ENCODE measurements at regions not wholly inside any gene's neighbourhood (a gene's known extent, or its start where the extent isn't known, plus 50 kb on each side); places are given as distances from the start of the nearest gene placed in this dataset.
"Not testable (repeated sequence)": the region's sequence is repeated elsewhere in the genome, so short reads cannot be mapped to it uniquely, and the experiment has no call there.

GRCh38 chr12:63348556-63348955 lies 197.6 kb upstream of the AVPR1A start:
- no peak overlapping the region for H2BK5ac ChIP-seq (ENCODE audit: insufficient read length, low read length)
- no peak overlapping the region for H3T11ph ChIP-seq (ENCODE audit: low read length)
- H3K4me3 Mint-ChIP-seq, result no peak overlapping the region
- H4K20me1 ChIP-seq (ENCODE audit: control insufficient read depth, insufficient read depth, insufficient read length), result no peaks in the 10 kb centered on the region
- no peak overlapping the region for H4K91ac ChIP-seq (ENCODE audit: insufficient read length, low read depth, low read length)
- H3K18ac ChIP-seq (ENCODE audit: insufficient read length, low read depth, low read length), result no peak overlapping the region
- H3K27ac ChIP-seq (ENCODE audit: insufficient read length, low read depth, low read length), result no peak overlapping the region
- no peaks in the 10 kb centered on the region for H3K23me2 ChIP-seq (ENCODE audit: insufficient read length, low read depth, low read length, poor library complexity, severe bottlenecking)
- H3K9me3 ChIP-seq (ENCODE audit: control insufficient read depth, low read depth, low read length), result no peaks in the 10 kb centered on the region
- H3K23ac ChIP-seq (ENCODE audit: insufficient read length, low read depth, low read length), result no peak overlapping the region
- H3K14ac ChIP-seq (ENCODE audit: insufficient read depth, low read length), result no peak overlapping the region
- H3K79me2 ChIP-seq (ENCODE audit: insufficient read depth, low read length), result no peaks in the 10 kb centered on the region
- no peak overlapping the region for H3K4me2 ChIP-seq (ENCODE audit: insufficient read depth, insufficient read length, low read length)
- H3K4ac ChIP-seq (ENCODE audit: low read depth, low read length), result no peak overlapping the region
- H4K5ac ChIP-seq (ENCODE audit: insufficient read length, low read depth, low read length), result no peak overlapping the region
- TF ChIP-seq CTCF (conservative IDR thresholded peaks at IDR 0.05), result no peak
- H3K9me3 Mint-ChIP-seq, result no peaks in the 10 kb centered on the region
- no peak overlapping the region for H2AFZ ChIP-seq (ENCODE audit: low read length)
- no peak overlapping the region for H3K9ac ChIP-seq (ENCODE audit: extremely low read depth, insufficient read length, low read length)
- no CpG with 5 or more reads among the region's 3 CpGs for WGBS (ENCODE audit: extremely low coverage, insufficient read length, low lambda C conversion rate)
- no peaks in the 10 kb centered on the region for H3K36me3 Mint-ChIP-seq (ENCODE audit: insufficient read depth in 1 of 3, low read depth in 3 of 3)
- no peak overlapping the region for H4K8ac ChIP-seq (replicated peaks; ENCODE audit: insufficient read length, low read depth, low read length)
- no peak overlapping the region for H2BK15ac ChIP-seq (ENCODE audit: low read depth, low read length)
- no peak overlapping the region for H2AK5ac ChIP-seq (ENCODE audit: insufficient read length, low read length)
- peak overlapping the region in 1 of 3 experiments; percentile 76; a peak in 1 of 7 replicates for H3K27ac Mint-ChIP-seq
- no peaks in the 10 kb centered on the region for H3K27me3 ChIP-seq (ENCODE audit: insufficient read depth, low read length)
- peaks cover 0 to 2% of the 10 kb centered on the region in 2 experiments; a peak in 1 of 4 replicates for H3K4me1 Mint-ChIP-seq
- no peak overlapping the region for H2BK12ac ChIP-seq (ENCODE audit: insufficient read length, low read depth, low read length)
- DNase-seq, result no peak
- H2BK20ac ChIP-seq (ENCODE audit: low read depth, low read length, poor library complexity, severe bottlenecking), result no peak overlapping the region
- no peaks in the 10 kb centered on the region for H3K27me3 Mint-ChIP-seq (ENCODE audit: low read depth)
- no peaks in the 10 kb centered on the region for H3K79me1 ChIP-seq (ENCODE audit: insufficient read depth, low read depth, low read length, poor library complexity, severe bottlenecking)
- no peaks in the 10 kb centered on the region; the same call in 1 of the 2 replicates for H3K4me1 ChIP-seq (ENCODE audit: insufficient read depth, low read length)
- H3K56ac ChIP-seq (ENCODE audit: insufficient read length, low read depth, low read length), result no peak overlapping the region
- H2BK120ac ChIP-seq (ENCODE audit: low read depth, low read length, poor library complexity, severe bottlenecking), result no peak overlapping the region

DNA sequence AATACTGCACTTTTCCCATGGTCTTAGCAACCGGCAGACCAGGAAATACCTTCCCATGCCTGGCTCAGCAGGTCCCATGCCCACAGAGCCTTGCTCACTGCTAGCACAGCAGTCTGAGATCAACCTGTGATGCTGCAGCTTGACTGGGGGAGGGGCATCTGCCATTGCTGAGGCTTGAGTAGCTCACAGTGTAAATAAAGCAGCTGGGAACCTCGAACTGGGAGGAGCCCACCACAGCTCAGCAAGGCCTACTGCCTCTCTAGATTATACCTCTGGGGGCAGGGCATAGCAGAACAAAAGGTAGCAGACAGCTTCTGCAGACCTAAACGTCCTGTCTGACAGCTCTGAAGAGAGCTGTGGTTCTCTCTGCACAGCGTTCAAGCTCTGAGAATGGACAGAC lies 186.2 kb upstream of the AVPR1A start:
- not testable (repeated sequence) for H2AK5ac ChIP-seq (ENCODE audit: insufficient read length, low read length); H3T11ph ChIP-seq (ENCODE audit: low read length); H3K4me2 ChIP-seq (ENCODE audit: insufficient read depth, insufficient read length, low read length); H2AFZ ChIP-seq (ENCODE audit: low read length); H3K4me3 Mint-ChIP-seq; H3K56ac ChIP-seq (ENCODE audit: insufficient read length, low read depth, low read length); H3K23ac ChIP-seq (ENCODE audit: insufficient read length, low read depth, low read length); H3K23me2 ChIP-seq (ENCODE audit: insufficient read length, low read depth, low read length, poor library complexity, severe bottlenecking); H3K27me3 Mint-ChIP-seq (ENCODE audit: low read depth); H2BK12ac ChIP-seq (ENCODE audit: insufficient read length, low read depth, low read length); H3K9ac ChIP-seq (ENCODE audit: extremely low read depth, insufficient read length, low read length); H4K8ac ChIP-seq (replicated peaks; ENCODE audit: insufficient read length, low read depth, low read length); H3K27me3 ChIP-seq (ENCODE audit: insufficient read depth, low read length); H3K4me1 ChIP-seq (ENCODE audit: insufficient read depth, low read length); H2BK5ac ChIP-seq (ENCODE audit: insufficient read length, low read length); H3K9me3 ChIP-seq (ENCODE audit: control insufficient read depth, low read depth, low read length); H3K4ac ChIP-seq (ENCODE audit: low read depth, low read length); H3K4me1 Mint-ChIP-seq; H4K5ac ChIP-seq (ENCODE audit: insufficient read length, low read depth, low read length); H3K79me1 ChIP-seq (ENCODE audit: insufficient read depth, low read depth, low read length, poor library complexity, severe bottlenecking); H4K91ac ChIP-seq (ENCODE audit: insufficient read length, low read depth, low read length); H3K36me3 Mint-ChIP-seq (ENCODE audit: insufficient read depth in 1 of 3, low read depth in 3 of 3); H2BK15ac ChIP-seq (ENCODE audit: low read depth, low read length); H2BK120ac ChIP-seq (ENCODE audit: low read depth, low read length, poor library complexity, severe bottlenecking); H4K20me1 ChIP-seq (ENCODE audit: control insufficient read depth, insufficient read depth, insufficient read length); H3K18ac ChIP-seq (ENCODE audit: insufficient read length, low read depth, low read length); H3K14ac ChIP-seq (ENCODE audit: insufficient read depth, low read length); H3K27ac Mint-ChIP-seq; H3K79me2 ChIP-seq (ENCODE audit: insufficient read depth, low read length); H2BK20ac ChIP-seq (ENCODE audit: low read depth, low read length, poor library complexity, severe bottlenecking); H3K27ac ChIP-seq (ENCODE audit: insufficient read length, low read depth, low read length)
- peaks cover 10 to 14% of the 10 kb centered on the region in 2 experiments; a peak in 4 of 5 replicates for H3K9me3 Mint-ChIP-seq
- DNase-seq, result peak; percentile 85
- WGBS (ENCODE audit: extremely low coverage, insufficient read length, low lambda C conversion rate), result no CpG with 5 or more reads among the region's 4 CpGs
